HG03558 (cell line): ENCODE measurements at regions not wholly inside any gene's neighbourhood (a gene's known extent, or its start where the extent isn't known, plus 50 kb on each side); places are given as distances from the start of the nearest gene placed in this dataset.

Source experiments
- ATAC-seq: cut with Tn5 transposase; IDR thresholded peaks from one replicate; pipeline ENCODE4 v1.9.1; 2021; ENCODE audit warnings: moderate number of reproducible peaks; ENCODE audit not compliant: unreplicated experiment; ENCODE audit errors: extremely low read depth

DNA sequence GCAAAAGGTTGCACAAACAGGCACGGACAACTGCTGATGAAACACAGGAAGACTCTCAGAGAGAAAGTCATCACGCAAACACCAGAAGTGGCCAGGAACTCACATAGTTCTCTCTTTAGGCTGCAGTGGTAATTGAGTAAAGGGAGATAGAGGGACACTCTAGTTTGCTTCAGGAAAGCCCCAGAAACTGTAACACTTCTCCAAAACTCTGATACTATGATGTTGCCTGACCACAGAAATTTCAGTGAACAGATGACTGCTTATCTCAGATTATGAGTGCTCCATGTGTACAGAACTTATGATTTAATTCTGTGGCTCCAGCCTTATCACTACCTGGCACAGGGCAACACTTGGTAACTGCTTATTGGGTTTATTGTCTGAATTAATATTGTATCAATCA is 311.5 kb upstream of the GYPC start:
- no peak for ATAC-seq

DNA sequence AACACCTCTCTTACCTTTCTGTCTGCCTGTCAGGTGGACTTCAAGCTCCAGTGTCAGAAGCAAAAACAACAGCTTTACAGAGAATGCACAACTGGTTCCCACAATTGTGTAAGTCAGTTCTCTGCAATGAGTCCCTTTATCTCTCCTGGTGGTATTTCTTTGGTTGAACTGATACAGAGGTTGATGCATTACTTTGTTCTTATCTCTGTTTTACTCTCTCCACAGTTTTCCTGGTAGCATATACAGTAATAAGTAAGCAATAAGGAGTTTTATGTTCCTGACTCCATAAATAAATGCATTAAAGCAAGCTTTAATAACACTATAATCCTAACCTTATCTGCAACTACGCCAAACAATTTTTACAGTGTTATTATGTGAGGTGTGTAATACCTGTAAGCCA is 310.3 kb upstream of the GYPC start:
- no peak for ATAC-seq

GRCh38 chr2:126356631-126357030 is 299.3 kb upstream of the GYPC start:
- ATAC-seq: no peak

DNA sequence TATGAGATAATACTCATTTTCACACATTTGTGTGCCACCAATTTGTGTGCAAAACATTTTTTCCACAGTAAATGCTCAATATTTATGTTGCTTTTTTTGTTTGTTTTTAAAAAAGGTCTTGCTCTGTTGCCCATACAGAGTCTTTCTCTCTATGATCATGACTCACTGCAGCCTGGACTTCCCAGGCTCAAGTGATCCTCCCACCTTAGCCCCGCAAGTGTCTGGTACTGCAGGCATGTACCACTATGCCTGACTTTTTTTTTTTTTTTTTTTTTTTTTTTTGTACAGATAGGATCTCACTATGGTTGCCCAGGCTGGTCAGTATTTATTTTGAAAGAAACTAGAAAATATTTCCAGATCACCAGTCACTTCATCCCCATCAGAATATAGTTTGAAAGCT is 297.8 kb upstream of the GYPC start:
- ATAC-seq: no peak

DNA sequence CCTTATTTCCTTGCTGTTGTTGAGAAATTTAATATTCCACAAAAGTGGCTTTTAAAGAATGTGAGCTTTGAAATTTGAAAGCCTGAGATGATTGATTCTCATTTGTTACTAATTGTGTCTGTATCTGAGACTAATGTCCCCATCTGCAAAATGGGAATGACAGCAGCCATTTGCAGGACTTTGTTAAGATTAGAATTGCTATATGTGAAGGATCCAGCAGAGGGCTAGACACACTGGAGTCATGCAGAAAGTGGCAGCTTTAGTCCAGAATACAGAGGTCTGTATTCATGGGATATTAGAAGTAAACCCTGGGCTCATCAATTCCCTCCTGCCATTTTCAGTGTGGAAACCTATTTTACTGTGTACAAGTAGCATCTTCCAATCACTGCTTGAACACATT is 296.5 kb upstream of the GYPC start:
- ATAC-seq: no peak

DNA sequence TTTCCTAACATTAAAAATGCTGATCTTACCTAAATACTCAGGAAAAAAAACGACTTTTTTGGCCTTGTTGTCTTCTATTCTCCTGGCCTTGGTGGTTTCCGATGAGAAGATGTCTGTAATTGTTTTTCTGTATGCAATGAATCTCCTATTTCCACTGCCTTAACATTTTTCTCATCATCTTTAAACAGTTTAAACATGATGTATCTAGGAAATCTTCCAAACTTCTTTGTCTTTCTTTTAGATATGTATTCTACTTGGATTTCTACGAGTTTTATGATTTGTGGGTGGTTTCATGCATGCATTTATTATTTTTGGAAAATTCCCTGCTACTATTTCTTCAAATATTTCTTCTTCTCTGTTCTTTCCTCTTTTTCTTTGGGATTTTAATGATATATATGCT is 288.6 kb upstream of the GYPC start:
- ATAC-seq: no peak

- ATAC-seq: no peak
Observed at GRCh38 chr2:126368758-126369157, 287.2 kb upstream of the GYPC start.

DNA sequence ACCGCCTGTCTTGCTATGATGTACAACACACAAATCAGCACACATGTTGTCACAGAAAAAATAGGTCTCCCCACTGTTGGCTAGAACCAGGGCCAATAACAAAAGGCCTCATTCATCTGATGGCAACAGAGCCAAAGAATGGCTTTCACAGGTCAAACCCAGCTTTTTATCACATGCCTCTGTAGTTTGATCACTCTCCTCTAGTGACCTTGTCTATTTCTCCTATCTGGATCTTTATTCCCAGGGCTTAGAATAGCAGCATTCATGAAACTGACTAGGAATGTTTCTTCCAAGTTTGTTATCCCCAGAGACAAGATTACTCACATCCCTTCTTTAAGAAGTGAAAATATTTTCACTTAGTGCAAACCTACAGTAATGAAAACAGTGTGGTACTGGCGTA is 285.8 kb upstream of the GYPC start:
- no peak for ATAC-seq

DNA sequence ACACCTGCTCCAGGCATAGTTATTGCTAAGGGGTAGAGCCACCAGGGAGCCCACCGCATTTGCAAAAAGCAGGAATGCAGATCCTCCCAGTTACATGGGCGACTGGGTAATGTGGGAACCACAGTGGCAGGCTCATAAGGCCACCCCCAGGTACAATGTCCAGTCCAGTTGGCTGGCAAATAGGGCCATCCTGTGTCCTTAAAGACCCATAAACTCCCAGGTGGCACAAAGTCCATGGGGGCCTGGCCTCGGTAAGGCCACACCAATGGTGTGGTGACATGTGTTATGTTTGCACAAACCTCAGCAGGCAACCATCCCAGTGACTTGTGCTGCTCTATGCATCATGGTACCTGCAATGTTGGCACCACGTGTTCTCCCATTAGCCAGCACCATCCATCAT is 283.6 kb upstream of the GYPC start:
- no peak for ATAC-seq

- ATAC-seq: no peak
Observed at GRCh38 chr2:126378176-126378575, 277.8 kb upstream of the GYPC start.

GRCh38 chr2:126381091-126381490 is 274.9 kb upstream of the GYPC start:
- no peak for ATAC-seq

DNA sequence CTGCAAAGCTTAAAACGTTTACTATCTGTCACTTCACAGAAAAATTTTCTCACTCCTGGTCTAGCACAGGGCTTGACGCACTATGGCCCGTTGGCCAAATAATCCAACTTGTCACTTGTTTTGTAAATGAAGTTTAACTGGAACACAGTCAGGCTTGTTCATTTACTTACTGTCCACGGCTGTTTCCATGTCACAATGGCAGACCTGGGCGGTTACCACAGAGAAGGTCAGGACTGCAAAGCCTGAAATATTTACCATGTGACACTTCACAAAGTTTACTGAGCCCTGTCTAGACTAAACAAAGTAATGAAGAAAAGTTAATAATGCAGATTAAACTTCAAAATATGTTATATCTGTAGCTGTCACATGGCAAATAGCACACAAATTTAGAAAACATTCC is 273.0 kb upstream of the GYPC start:
- ATAC-seq: no peak

DNA sequence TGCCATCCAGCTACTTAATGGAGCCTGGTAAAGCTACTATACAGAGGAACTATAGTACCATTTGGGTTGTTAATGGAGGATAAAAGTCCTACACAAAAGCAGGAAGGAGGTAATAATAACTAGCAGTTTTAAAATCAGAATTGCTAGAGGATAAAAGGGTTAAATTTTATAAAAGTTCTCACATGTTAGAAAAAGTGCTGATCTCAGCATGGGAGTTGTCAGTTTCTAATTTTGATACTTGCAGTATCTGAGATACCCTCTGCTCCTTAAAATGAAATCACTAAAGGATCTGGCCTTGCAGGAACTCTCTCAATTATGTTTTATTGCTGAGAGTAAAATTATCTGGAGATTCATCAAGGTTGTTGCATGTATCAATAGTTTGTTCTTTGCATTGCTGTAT is 272.2 kb upstream of the GYPC start:
- no peak for ATAC-seq

DNA sequence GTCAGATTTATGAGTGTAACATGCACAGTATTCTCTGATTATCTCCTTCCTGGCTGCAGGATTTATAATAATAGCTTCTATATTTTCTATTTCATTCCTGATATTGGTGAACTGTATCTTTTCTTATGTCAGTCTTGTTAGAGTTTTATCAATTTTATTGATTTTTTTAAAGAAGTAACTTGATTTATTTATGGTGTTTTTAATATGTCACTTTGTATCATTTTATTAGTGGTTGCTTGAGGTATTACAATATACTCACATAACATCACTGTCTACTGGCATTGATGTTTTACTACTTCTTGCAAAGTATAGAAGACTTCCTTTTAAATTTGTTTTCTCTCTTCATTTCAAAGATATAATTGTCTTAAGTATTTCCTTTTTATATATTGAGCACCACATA is 270.5 kb upstream of the GYPC start:
- no peak for ATAC-seq

DNA sequence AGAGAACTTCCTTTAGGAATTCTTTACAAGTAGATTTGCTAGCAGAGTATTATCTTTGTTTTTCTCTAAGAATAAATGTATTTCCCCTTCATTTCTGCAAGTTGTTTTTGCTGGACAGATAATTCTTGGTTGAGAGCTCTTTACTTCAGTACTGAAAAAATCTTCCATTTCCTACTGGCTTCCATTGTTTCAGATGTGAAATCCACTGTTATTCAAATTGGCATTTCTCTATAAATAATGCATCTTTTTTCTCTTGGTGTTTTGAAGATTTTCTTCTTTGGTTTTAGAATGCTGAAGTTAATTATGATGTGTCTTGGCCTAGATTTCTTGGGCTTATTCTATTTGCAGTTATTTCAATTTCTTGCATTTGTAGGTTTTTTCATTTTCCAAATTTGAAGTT is 270.0 kb upstream of the GYPC start:
- no peak for ATAC-seq

DNA sequence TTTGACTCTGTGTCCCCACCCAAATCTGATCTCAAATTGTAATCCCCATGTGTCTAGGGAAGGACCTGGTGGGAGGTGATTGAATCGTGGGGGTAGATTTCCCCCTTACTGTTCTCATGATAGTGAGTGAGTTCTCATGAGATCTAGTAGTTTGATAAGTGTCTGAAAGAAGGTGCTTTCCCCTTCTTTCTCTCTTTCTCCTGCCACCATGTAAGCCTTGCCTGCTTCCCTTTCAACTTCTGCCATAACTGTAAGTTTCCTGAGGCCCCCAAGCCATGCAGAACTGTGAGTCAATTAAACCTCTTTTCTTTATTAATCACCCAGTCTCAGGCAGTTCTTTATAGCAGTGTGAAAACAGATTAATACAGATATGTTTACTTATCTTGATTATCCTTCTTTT is 266.5 kb upstream of the GYPC start:
- no peak for ATAC-seq

DNA sequence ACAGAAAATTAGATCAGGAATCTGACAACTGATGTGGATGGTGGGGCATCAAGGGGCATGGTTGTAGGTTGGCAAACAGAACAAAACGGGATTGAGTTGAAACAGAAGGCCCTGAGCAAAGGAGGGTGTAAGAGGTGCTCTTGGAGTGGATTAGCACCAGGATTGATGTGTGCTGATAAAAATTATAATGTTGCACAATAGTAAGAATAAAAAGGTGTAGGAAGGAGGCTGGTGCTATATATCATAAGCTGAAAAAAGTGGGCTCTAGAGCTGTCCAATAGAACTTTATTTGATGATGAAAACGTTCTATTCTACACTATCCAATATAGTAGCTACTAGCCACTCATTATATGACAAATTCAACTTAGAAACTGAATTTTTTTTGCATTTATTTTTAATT is 263.1 kb upstream of the GYPC start:
- no peak for ATAC-seq

- no peak for ATAC-seq
Observed at GRCh38 chr2:126399001-126399400, 257.0 kb upstream of the GYPC start.

GRCh38 chr2:126403039-126403628 is 252.8 kb upstream of the GYPC start:
- no peak for ATAC-seq

GRCh38 chr2:126406267-126406666 is 249.7 kb upstream of the GYPC start:
- ATAC-seq: no peak

DNA sequence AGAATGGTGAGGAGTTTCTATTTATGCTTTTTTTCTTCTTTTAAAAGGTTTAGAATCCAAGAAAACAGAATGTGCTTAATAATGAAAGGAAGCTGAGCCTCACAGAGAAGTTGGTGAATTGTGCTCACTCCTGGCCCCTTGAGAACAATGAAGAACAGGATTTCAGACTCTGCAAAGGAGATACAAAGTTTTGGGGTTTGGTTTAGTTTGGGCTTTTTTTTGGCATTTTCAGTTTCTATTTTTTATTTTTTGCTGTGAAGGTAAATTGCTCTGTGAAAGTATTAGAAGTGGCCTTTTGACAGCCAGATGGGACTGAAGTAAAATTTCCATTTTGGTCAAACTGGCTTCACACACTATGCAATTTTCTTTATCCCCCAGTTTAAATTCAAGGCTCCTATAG is 247.3 kb upstream of the GYPC start:
- no peak for ATAC-seq

DNA sequence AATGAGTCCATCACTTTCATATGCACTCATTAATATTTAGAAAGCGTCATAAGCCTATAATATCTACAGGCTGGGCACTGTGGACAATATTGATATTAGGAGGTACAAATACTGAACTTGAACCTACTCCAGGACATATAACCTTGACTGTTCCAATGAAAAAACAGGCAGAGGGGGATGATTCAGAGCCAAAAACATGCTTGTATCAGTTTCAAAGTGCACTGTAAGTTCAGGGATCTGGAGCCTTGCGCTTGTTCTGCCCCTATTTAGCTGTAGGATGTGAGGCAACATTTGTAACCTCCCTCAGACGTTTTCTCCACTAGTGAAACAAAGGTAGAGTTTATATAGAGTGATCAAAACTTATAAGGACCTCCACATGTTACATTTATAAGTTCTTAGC is 246.1 kb upstream of the GYPC start:
- ATAC-seq: no peak

DNA sequence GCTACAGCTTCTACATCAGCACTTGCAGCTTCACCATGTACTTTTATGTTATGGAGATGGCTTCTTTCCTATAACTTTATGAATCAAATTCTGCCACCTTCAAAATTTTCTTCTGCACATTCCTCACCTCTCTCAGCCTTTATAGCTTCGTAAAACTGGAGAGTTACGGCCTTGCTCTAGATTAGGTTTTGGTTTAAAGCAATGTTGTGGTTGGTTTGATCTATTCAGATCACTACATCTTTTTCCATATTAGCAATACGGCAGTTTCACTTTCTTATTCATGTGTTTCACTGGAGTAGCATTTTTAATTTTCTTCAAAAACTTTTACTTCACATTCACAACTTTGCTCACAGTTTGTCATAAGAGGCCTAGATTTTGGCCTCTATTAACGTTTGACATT is 242.9 kb upstream of the GYPC start:
- no peak for ATAC-seq
